ENCODE measurements at regions not wholly inside any gene's neighbourhood (a gene's known extent, or its start where the extent isn't known, plus 50 kb on each side); places are given as distances from the start of the nearest gene placed in this dataset.

DNA sequence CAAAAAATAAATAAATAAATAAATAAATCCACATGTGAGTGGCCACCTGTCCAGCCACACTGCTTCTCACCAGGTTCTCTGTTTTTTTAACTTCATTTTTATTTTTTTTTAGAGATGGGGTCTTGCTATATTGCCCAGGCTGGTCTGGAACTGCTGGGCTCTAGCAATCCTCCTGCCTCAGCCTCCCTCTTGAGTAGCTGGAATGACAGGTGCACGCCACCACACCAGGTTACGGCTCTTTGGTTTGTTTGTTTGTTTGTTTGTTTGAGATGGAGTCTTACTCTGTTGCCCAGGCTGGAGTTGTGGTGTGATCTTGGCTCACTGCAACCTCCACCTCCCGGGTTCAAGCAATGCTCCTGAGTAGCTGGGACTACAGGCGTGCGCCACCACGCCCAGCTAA is 94.5 kb upstream of the CACNA1A start:
- no peak for FAIRE-seq

DNA sequence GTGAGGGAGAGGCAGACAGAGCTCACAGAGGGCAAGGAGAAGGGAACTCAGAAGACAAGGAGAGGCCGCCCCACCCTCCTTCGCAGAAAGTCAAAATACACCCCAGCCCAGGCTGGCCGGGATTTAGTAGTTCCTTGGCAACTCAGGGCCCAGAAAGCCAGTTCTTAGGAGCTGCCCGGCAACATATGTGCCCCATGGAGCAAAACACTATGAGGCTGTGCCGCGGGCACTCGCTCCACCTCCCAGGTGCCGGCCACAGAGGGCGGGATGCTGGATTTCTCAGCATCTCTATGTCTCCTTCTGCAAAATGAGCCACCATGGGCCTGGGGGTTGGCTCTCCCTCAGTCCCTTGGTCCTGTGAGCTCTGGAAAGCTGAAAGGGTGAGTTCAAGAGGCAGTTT is 93.8 kb upstream of the CACNA1A start:
- no peak for FAIRE-seq

DNA sequence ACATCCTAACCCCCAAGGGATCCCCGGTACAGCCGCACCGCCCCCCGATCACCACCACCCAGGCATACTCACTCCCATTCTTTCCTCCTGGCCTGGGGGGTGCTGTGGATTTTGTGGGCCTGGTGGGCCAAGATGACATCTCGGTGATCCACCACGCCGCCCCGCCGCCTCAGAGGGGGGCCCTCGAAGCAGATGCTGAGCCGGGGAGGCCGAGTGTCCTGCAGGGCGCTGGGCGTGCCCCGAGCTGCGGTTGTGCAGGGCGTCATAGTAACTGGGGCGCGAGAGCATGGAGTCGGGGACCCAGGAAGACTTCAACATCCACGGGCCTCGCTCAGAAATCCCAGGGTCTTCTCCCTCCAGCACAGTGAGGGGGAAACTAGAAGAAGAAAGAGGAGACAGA is 93.4 kb upstream of the CACNA1A start:
- FAIRE-seq, result no peak

DNA sequence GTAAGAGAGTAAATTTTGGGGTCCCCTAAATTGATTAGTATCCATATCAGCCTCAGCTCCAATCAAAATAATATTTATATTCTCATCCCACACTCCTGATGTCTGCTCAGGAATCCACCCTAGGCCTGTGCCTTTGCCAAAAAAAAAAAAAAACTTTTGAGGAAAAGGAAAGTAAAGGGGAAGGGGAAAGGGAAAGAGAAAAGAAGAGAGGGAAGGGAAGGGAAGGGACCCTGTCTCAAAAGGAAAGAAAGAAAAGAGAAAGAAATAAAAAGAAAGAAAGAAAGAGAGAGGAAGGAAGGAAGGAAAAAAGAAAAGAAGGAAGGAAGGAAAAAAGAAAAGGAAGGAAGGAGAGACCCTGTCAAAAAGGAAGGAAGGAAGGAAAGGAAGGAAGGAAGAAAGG is 91.8 kb upstream of the CACNA1A start:
- no peak for FAIRE-seq

DNA sequence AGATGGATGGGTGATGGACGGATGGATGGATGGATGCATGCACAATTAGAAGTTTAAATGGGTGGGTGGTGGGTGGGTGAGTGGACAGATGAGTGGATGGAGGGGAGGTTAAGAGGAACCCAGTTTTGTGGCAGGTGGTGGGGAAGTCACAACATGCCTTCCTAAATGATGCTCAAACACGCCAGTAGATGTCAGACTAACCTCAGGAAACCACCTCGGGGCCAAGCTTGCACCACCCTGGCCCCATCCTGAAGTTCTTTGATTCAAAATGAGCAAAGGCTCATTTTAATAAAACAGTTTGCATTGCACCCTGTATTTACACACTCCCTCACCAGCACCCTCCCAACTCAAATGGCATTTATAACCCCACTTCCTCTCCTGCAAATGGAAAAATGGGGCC is 91.4 kb upstream of the CACNA1A start:
- FAIRE-seq, result no peak

DNA sequence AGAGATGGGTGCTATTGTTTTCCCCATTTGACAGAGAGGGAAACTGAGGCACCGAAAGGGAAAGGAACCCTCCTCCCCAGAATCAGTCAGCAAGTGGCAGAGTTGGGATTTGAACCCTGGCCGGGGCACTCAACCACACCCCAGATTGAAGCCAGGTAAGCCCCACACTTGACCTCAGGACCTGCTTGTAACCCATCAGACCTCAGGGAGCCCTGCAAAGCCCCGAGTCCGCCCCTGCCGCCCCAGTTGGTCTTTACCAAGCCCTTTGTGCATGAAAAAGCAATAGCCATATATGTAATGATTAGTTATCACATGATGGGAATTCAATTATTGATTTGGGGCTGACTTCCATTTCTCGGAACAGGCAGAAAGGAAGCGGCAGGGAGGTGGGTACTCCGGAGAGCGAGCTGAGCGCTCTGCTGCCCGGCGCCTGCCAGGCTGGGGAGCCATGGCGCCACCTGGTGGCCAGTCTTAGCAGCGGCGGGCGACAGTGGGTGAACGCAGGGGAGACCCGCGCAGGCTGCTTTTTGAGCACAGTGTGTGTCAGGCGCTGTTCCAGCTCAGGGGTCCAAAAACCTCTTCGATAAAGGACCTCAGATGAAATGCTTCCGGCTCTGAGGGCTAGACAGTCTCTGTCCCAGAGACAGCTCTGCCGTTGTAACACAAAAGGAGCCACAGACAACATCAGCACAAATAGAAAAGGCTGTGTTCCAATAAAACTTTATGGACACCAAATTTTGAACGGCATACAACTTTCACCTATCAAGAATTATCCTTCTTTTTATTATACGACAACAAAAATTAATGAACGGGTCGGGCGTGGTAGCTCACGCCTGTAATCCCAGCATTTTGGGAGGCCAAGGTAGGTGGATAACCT is 82.9 kb upstream of the CACNA1A start:
- FAIRE-seq, result peak; percentile 82

DNA sequence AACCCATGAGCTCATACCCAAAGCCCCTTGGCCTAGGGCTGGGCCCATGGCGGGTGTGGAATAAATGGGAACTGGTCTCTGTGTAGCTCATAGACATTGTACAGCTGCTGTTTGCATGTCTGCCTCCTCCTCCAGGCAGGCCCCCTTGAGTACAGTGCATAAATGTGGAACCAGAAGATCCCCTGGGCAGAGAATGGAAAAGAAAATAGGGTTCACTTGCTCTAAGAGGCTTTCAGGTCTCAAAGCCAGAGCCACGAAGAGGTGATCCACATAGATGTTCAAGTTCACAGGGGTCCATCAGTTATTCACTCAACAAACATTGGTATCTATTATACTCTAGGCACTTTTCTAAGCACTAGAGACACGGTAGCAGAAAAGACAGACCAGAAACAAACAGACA is 79.2 kb upstream of the CACNA1A start:
- no peak for FAIRE-seq

DNA sequence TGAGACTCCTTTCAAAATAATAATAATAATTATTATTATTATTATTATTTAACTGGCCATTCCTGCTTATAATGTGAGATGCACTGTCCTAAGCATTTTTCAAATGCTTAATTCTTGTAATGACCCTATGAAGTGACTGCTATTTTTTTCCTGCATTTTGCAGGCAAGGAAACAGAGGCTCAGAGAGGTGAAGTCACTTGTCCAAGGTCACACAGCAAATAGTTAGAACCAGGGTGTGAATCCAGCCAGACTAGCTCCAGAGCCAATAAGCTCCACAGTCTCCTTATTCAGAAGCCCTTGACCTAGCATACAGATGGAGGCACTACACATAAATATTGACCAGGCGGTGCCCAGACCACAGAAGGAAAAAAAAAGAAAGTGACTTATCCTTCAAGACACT is 77.5 kb upstream of the CACNA1A start:
- no peak for FAIRE-seq

DNA sequence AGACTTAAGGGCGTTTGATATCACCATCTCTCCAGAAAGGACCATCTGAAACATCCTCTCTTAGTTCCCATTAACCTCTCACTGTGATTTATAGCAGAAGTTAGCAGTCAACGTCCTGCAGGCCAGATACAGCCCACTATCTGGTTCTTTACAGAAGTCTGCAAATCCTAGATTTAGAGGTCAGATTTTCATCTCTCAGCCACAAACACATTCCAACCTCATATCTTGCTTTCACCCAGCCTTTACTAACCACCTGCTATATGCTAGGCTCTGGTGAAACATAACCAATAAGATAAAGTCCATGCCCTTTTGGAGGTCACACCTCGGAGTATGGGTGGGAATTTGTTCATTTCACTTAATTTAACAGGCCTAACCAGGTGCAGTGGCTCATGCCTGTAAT is 76.8 kb upstream of the CACNA1A start:
- no peak for FAIRE-seq

DNA sequence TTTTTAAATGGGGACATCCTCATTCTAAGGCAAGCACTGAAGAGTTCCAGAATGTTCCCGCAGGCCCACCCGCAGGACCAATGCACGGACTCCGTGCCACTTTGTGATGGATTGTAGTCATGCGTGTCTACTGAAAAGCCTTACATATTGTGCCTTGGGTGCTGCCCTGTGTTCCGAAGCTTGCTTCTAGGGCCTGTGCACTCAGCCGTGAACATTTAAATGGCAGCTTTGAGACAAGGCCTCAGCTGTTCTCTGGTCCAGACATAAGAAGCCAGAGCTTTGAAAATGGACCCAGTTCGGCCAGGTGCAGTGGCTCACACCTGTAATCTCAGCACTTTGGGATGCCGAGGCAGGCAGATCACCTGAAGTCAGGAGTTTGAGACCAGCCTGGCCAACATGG is 75.3 kb upstream of the CACNA1A start:
- FAIRE-seq, result no peak

DNA sequence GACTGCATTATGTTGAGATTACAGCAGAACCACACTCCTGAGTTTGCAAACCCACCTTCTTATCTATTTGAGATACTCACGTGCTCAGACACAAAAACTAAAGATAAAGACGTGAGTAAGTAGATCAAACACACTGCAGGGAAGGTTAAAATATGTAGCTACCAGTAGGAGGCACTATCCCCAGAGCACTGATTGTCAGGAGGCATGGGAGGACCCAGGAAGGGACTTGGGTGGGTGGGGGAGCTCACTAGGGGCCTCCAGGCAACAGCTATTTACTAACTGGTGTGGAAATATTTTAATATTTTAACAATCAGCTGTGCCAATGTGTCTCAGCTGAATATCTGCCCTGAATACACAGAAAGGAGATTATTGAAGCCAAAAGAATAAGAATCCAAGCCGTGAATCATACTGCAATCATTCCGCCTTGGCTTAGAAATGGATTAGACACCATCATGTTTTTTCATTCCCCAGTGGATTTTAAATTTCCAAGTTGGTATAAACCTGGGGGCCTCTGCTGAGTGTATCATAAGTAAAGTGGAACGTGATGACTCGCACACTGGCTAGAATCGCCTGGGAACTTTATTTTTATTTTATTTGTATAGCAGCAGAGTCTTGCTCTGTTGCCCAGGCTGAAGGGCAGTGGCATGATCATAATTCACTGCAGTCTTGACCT is 73.2 kb upstream of the CACNA1A start:
- FAIRE-seq, result no peak

DNA sequence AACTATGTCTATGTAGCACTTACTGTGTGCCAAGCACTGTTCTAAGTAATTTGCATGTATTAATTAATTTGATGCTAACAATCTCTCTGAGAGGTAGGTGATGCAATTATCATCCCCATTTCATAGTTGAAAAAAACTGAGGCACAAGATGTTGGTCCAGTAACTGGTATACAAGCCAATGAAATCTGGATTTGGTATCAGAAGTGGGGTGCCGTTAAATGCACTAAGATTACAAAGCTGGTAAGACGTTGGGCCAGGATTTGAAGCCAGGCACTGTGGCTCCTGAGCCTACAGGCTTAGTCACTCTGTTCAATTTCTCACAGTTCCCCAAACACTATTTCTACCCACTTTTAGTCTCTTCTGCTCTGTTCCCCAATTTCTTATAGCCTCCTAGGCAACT is 70.4 kb upstream of the CACNA1A start:
- no peak for FAIRE-seq

DNA sequence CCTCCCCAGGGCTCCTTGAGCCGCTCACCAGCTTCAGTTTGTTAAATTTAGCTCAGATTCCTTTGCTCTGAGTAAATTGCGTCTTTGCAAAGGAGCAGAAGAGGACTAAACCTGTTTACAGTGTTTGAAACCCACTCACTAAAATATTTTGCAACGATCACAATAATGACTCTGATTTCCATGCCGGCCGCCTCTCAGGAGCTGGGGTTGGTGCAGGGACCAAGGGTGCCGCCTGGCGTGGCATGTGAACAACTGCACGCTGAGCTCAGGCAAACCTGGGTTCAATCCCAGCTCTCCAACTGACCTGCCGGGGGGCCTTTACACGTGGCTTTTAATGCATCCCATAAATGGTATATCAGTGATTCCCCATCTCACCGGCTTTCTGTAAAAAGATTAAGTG is 68.7 kb upstream of the CACNA1A start:
- FAIRE-seq, result no peak

DNA sequence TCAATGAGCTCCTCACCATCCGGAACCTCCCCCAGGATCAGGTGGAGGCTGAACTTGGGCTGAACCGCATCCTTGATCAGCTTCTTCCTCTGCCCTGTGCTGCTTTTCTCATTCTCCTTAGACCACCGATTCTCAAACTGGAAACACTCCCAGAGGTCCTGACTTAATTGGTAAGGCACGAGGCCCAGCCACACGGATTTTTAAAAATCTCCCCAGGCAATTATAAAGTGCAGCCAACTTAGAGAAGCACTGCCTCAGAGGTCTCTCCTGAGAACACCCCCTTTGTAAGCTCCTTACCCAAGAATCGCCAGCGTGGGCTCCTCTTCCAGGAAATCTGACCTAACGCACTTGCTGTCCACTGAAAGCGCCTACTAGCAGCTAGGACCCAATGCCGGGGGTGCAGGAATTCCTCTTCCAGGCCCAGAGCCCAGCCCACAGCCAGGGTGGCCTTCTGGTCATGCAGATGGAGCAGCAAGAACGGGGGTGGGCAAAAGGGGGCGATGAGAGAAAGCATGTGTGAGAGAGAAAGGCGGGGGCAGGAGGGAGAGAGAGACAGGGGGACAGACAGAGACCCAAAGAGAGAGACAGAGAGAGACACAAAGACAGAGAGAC is 66.9 kb upstream of the CACNA1A start:
- no peak for FAIRE-seq

DNA sequence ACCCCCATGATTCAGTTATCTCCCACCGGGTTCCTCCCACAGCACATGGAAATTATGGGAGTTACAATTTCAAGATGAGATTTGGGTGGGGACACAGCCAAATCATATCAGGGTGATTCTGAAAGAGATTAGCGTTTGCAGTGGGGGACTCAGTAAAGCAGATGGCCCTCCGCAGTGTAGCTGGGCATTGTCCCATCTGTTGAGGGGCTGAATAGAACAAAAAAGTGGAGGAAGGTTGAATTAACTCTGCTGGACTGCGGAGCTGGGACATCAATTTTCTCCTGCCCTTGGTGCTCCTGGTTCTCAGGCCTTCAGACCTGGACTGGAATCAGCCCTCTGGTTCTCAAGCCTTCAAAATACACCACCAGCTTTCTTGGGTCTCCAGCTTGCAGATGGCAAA is 55.2 kb upstream of the CACNA1A start:
- no peak for FAIRE-seq

DNA sequence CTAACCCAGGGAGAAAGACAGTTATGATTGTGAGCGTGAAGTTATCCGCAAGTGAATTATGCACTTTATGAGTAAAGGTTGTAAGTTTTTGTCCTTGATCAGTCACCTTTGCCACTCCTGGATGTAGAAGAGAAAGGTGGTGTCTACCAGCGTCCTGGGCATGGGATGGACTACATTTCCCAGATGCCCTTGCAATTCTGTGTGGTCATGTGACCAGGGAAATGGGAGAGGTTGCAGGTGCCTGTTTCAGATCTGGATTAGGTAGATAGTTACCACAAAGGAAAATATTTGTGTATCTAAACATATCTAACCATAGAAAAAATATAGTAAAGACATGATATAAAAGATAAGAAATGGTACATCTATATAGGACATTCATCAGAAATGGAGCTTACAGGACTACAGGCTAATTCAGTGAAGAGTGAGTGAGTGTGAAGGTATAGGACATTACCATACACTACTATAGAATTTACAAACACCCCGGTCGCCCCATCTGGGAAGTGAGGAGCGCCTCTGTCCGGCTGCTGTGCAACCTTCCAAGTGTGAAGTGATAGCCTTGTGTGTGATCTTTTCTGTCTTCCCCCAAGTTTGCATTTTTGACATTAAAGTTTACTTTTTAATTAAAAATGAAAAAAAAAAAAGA is 51.6 kb upstream of the CACNA1A start:
- no peak for FAIRE-seq

DNA sequence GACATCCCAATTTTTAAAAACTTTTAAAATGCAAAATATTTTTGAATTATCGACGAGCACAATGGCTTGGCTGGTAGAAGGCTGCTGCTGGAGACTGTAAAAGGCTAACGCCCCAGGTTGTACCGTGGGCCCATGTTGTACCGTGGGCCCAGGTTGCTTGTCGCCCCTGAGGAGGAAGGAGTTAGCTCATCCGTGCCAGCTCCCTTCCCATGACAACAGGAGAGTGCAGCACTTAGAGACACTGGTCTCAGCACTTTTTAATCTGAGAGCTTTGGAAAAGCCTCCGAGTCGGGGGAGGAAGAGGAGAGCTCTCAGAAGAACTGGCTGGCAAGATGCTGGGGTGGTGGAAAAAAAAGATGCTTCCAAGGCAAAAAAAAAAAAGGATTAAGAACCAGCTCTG is 50.3 kb upstream of the CACNA1A start:
- FAIRE-seq, result no peak
